Neural progenitor cell (in vitro differentiated cells): ENCODE measurements at regions not wholly inside any gene's neighbourhood (a gene's known extent, or its start where the extent isn't known, plus 50 kb on each side); places are given as distances from the start of the nearest gene placed in this dataset.

Experiments
- CTCF ChIP-seq: fragments of 200-600 bp; sonication (generic); IDR thresholded peaks from 2 replicates; pipeline ENCODE4 v1.5.1; 2017; ENCODE audit warnings: antibody characterized with exemption, mild to moderate bottlenecking
- EZH2 ChIP-seq: fragments of 200-600 bp; sonication (generic); IDR thresholded peaks from 2 replicates; pipeline ENCODE4 v1.6.1; 2017; ENCODE audit warnings: antibody characterized with exemption, mild to moderate bottlenecking, moderate library complexity
- EZH2phosphoT487 ChIP-seq: fragments of 200-600 bp; sonication (generic); IDR thresholded peaks from 2 replicates; pipeline ENCODE4 v1.6.1; 2017; ENCODE audit warnings: antibody characterized with exemption

- TF ChIP-seq EZH2 (no peak), CTCF (no peak), EZH2phosphoT487 (no peak)
Observed at GRCh38 chr12:66055837-66056319, 74.7 kb downstream of the LLPH start.
